OCI-LY1 (cell line): ENCODE measurements at regions not wholly inside any gene's neighbourhood (a gene's known extent, or its start where the extent isn't known, plus 50 kb on each side); places are given as distances from the start of the nearest gene placed in this dataset.
"Not testable (repeated sequence)": the region's sequence is repeated elsewhere in the genome, so short reads cannot be mapped to it uniquely, and the experiment has no call there.

Experiments
- CTCF ChIP-seq: fragments of 200-600 bp; sonication (generic), shearing (Covaris generic); IDR thresholded peaks from 2 replicates; pipeline ENCODE4 v1.5.1; 2017; ENCODE audit warnings: mild to moderate bottlenecking, antibody characterized with exemption, low read length, moderate library complexity, mixed read lengths
- EZH2 ChIP-seq: fragments of 200-600 bp; sonication (generic), shearing (Covaris generic); IDR thresholded peaks from 2 replicates; pipeline ENCODE4 v1.8.0; 2017; ENCODE audit warnings: borderline replicate concordance, mixed run types, mild to moderate bottlenecking, antibody characterized with exemption, low read length, moderate library complexity, mixed read lengths

GRCh38 chr16:5165429-5165828 lies 67.8 kb upstream of the EEF2KMT start:
- not testable (repeated sequence) for TF ChIP-seq CTCF, EZH2
